ENCODE measurements at regions not wholly inside any gene's neighbourhood (a gene's known extent, or its start where the extent isn't known, plus 50 kb on each side); places are given as distances from the start of the nearest gene placed in this dataset.

DNA sequence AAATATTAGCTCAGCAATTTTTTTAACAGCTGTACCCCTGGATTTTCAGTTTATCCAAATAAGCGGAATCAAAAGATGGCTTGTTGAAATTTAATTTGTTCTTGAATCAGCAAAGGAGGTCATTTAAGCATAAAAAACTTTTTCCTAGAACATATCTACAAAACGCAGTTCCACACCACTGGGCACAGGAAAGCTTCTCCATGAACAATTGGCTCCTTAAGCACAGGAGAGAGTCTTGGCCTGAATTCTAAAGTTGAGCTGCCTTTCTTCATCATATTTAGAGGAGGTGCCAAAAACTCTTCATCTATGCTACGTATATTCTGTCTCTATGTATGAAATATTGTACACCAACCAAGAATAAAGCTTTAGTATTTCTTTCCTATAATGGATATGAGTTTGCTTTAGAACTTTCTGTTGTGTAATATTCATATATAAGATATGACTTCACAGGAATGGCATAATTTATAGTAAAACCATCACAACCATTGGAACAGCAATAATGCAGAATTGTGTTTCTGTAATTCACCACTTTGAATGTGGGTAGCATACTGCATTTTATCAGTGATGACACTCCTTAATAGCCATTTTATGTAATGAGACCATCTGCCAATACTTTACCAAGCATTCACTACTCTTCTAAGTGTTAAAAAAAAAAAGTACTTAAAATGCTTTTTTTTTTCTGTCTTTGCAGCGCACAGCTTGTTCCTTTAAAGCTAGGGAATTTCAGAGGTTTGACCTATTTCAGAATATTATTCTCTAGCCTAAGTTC lies 263.7 kb downstream of the SLITRK6 start:
- no peak overlapping the region for H3K27ac ChIP-seq
- TF ChIP-seq, protein P1, sequence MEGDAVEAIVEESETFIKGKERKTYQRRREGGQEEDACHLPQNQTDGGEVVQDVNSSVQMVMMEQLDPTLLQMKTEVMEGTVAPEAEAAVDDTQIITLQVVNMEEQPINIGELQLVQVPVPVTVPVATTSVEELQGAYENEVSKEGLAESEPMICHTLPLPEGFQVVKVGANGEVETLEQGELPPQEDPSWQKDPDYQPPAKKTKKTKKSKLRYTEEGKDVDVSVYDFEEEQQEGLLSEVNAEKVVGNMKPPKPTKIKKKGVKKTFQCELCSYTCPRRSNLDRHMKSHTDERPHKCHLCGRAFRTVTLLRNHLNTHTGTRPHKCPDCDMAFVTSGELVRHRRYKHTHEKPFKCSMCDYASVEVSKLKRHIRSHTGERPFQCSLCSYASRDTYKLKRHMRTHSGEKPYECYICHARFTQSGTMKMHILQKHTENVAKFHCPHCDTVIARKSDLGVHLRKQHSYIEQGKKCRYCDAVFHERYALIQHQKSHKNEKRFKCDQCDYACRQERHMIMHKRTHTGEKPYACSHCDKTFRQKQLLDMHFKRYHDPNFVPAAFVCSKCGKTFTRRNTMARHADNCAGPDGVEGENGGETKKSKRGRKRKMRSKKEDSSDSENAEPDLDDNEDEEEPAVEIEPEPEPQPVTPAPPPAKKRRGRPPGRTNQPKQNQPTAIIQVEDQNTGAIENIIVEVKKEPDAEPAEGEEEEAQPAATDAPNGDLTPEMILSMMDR (conservative IDR thresholded peaks at IDR 0.05): no peak

DNA sequence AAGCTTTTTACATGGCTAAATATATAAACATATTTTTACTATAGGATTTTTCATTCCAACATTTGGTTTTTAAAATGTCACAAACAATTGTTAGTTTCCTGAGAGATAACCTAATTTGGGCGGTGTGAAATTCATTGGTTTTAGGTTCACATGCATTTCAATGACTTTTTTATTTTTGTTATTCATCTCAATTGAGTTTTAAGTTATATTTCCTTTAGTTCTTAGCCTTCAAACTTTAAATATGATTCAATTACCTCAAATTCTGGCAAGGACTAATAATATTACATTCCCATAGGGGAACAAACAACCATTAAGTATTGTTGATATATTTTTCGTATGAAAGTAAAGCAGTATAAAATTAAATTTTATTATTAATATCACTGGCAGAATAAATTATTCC lies 265.3 kb downstream of the SLITRK6 start:
- TF ChIP-seq, protein P1 (conservative IDR thresholded peaks at IDR 0.05): no peak
- H3K27ac ChIP-seq: no peak overlapping the region

DNA sequence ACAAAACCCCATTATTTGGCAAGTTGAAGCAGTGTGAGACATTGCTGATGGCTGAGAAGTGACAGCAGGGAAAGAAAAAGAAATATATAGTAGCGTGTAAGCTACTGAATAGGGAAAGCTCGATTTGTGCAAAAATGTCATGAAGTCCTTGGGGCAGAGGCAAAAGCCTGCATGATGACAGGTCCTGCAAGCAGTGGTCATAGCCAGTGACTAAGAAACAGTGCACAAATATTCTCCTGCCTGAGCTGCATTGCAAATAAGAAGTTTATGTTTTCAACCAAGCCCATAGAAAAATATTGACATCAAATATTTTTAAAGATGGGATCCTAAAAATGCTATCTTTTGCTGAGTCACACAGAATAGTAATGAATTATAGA lies 270.0 kb downstream of the SLITRK6 start:
- TF ChIP-seq, protein P1 (conservative IDR thresholded peaks at IDR 0.05): no peak
- no peak overlapping the region for H3K27ac ChIP-seq

DNA sequence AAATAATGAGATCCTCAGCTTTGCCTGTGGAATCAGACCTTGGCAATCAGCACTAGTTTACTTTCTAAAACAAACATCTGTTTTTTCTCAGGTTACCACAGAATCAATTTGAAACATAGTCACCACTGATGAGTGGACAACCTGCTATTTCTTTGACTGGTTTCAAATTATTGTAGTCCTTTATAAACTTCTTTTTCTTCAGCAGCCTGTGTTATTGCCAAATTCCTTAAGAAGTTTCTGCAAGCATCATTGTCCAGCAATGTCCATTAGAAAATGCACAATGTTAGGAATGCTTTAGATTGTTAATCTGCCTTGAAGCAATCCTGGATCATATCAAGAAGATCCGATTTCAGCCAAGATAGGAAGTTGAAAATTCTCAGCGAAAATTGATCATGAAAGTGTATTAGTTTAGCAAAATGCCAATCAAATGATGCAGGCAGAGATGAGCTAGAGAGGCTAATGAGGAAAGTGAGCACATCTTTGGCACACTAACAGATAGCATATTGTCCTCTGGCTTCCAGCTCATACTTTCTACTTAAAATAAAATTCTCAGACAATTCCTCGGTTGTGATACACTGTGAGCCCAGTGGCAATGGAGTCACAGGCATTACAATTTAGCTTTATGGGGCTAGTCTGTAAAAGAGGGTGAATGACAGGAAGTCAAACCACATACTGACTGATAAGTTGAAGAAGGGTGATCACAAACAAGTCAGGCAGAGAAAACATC lies 270.6 kb downstream of the SLITRK6 start:
- TF ChIP-seq, protein P1 (conservative IDR thresholded peaks at IDR 0.05): no peak
- no peak overlapping the region for H3K27ac ChIP-seq

DNA sequence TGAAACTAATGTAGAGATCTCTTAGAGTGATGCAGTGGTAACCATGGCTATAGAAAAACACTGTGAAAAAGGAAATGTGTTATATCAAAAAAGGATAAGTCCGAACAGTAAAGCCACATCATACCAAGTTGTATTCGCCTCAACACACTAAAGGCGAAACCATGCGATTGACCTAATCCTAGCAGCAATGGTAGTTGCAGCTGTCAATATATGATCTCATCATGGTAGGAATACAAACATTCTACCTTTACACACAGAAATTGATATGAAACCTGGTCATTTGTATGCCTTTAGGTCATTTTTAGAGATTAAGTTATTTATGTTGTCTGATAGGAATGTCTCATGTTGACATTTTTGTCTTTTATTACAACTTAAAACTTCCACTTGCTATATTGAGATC lies 271.9 kb downstream of the SLITRK6 start:
- no peak overlapping the region for H3K27ac ChIP-seq
- TF ChIP-seq, protein P1 (conservative IDR thresholded peaks at IDR 0.05): no peak

DNA sequence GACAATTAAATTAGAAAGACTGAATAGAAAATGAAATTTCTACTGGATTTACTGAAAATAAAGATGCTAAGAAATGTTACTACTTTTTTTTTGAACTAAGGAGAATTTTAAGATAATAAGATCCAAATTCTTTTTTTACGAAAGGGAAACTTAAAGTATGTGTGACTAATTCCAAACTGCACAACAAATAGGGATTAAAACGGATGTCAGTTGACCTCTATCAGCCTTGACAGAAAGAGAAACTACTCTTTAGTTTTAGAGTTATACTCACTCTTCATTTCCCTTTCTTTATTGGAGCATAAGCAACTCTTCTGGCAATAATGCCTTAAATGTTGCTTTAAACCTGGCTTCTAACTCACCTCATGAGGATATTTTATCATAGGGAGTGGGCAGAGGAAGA lies 273.8 kb downstream of the SLITRK6 start:
- H3K27ac ChIP-seq: no peak overlapping the region
- TF ChIP-seq, protein P1 (conservative IDR thresholded peaks at IDR 0.05): no peak

DNA sequence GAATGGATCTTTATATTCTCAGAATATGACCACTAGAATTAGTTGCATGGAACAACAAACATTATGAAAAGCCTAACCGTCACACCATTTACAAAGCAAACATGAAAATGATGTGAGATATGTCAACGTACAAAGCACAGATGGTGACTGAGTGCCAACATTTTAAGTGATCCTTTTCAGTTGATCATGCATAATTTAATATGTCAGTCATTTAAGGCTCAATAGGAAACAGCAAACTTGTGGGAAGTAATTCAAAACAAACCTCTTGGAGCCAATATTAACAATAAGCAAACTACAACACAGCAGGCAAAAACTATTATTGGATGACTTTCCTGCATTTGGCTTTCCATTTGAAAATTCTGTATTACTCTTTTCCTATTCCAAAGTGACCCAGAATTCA lies 277.6 kb downstream of the SLITRK6 start:
- H3K27ac ChIP-seq: no peak overlapping the region
- TF ChIP-seq, protein P1 (conservative IDR thresholded peaks at IDR 0.05): no peak

Measured in VCaP (cell line).